Neural progenitor cell (in vitro differentiated cells): ENCODE measurements at regions not wholly inside any gene's neighbourhood (a gene's known extent, or its start where the extent isn't known, plus 50 kb on each side); places are given as distances from the start of the nearest gene placed in this dataset.
A peak's percentile ranks its signal among the peaks of the same experiment; 100 is the strongest.

Source experiments
- DNase-seq: peaks from one replicate; pipeline ENCODE4 v3.0.0-alpha.2; 2016; ENCODE audit warnings: low spot score
- H2AFZ ChIP-seq: fragments of 200-600 bp; sonication (generic); replicated peaks from 2 replicates; pipeline ENCODE4 v1.6.1; 2016; ENCODE audit warnings: antibody characterized with exemption
- H3F3A ChIP-seq: fragments of 200-600 bp; sonication (generic); 2 replicates; pipeline ENCODE4 v1.6.1; 2016; ENCODE audit warnings: antibody characterized with exemption, low read depth
- H3K27ac ChIP-seq: fragments of 200-600 bp; sonication (generic); 2 replicates; pipeline ENCODE4 v1.5.1; 2016; ENCODE audit warnings: mild to moderate bottlenecking
- H3K27me3 ChIP-seq: fragments of 200-600 bp; sonication (generic); 2 replicates; pipeline ENCODE4 v1.6.1; 2016; ENCODE audit warnings: mild to moderate bottlenecking, moderate library complexity
- H3K36me3 ChIP-seq: fragments of 200-600 bp; sonication (generic); 2 replicates; pipeline ENCODE4 v1.5.1; 2016
- H3K4me1 ChIP-seq: fragments of 200-600 bp; sonication (generic); 2 replicates; pipeline ENCODE4 v1.6.1; 2016; ENCODE audit warnings: mixed run types
- H3K4me2 ChIP-seq: fragments of 200-600 bp; sonication (generic); 2 replicates; pipeline ENCODE4 v1.6.1; 2016
- H3K4me3 ChIP-seq: fragments of 200-600 bp; sonication (generic); 2 replicates; pipeline ENCODE4 v1.5.1; 2016
- H3K79me2 ChIP-seq: fragments of 200-600 bp; sonication (generic); 2 replicates; pipeline ENCODE4 v1.6.1; 2016; ENCODE audit warnings: low read depth
- H3K9ac ChIP-seq: fragments of 200-600 bp; sonication (generic); 2 replicates; pipeline ENCODE4 v1.6.1; 2016
- H3K9me3 ChIP-seq: fragments of 200-600 bp; sonication (generic); 2 replicates; pipeline ENCODE4 v1.5.1; 2016; ENCODE audit warnings: low read depth
- H4K20me1 ChIP-seq: fragments of 200-600 bp; sonication (generic); 2 replicates; pipeline ENCODE4 v1.6.1; 2016; ENCODE audit warnings: low read depth
- H3K27ac Mint-ChIP-seq: 3 replicates; pipeline ENCODE4 v1.8.0; 2021; ENCODE audit warnings: mixed read lengths
- H3K27me3 Mint-ChIP-seq: 2 replicates; pipeline ENCODE4 v1.8.0; 2022; ENCODE audit warnings: low read depth, mild to moderate bottlenecking, inconsistent platforms, moderate library complexity, mixed read lengths; ENCODE audit not compliant: insufficient read depth
- H3K36me3 Mint-ChIP-seq: 3 replicates; pipeline ENCODE4 v1.8.0; 2021; ENCODE audit warnings: mixed read lengths
- H3K4me1 Mint-ChIP-seq: 3 replicates; pipeline ENCODE4 v1.8.0; 2021; ENCODE audit warnings: mixed read lengths
- H3K4me3 Mint-ChIP-seq: 3 replicates; pipeline ENCODE4 v1.8.0; 2021; ENCODE audit warnings: mild to moderate bottlenecking, moderate library complexity, mixed read lengths
- H3K9me3 Mint-ChIP-seq: 3 replicates; pipeline ENCODE4 v1.8.0; 2020; ENCODE audit warnings: mixed read lengths
- CTCF ChIP-seq: fragments of 200-600 bp; sonication (generic); IDR thresholded peaks from 2 replicates; pipeline ENCODE4 v1.5.1; 2017; ENCODE audit warnings: antibody characterized with exemption, mild to moderate bottlenecking
- EZH2 ChIP-seq: fragments of 200-600 bp; sonication (generic); IDR thresholded peaks from 2 replicates; pipeline ENCODE4 v1.6.1; 2017; ENCODE audit warnings: antibody characterized with exemption, mild to moderate bottlenecking, moderate library complexity
- EZH2phosphoT487 ChIP-seq: fragments of 200-600 bp; sonication (generic); IDR thresholded peaks from 2 replicates; pipeline ENCODE4 v1.6.1; 2017; ENCODE audit warnings: antibody characterized with exemption

DNA sequence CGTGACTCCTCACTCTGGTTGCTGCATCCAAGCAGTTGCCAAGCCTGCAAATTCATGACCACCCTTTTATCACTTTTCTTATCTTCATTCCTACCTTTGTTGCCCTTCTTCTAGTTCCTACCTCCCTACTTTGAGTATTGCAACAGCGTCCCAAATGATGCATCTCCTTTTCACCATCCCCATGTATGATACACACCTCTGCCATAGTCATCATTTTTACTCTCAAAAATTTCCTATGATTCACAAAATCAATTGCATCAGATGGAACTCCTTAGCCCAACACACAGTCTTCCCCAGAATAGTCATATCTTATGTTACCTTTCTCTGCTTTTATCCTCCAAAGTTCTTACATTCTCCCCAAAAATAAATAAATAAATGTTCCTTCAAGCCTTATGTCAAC, 262.6 kb downstream of the TBL1XR1 start:
- TF ChIP-seq EZH2phosphoT487: no peak
- TF ChIP-seq EZH2: no peak
- TF ChIP-seq CTCF: no peak
- H2AFZ ChIP-seq: no peak overlapping the region
- no peaks in the 10 kb centered on the region for H4K20me1 ChIP-seq
- H3K79me2 ChIP-seq: no peaks in the 10 kb centered on the region
- H3K9me3 Mint-ChIP-seq: peaks cover 2% of the 10 kb centered on the region
- no peak overlapping the region for H3K27ac ChIP-seq
- no peaks in the 10 kb centered on the region for H3K27me3 ChIP-seq
- no peaks in the 10 kb centered on the region for H3K27me3 Mint-ChIP-seq
- no peaks in the 10 kb centered on the region for H3K9me3 ChIP-seq
- no peak overlapping the region for H3K4me2 ChIP-seq
- no peak overlapping the region for H3K4me3 Mint-ChIP-seq
- DNase-seq: no peak
- no peaks in the 10 kb centered on the region for H3K36me3 Mint-ChIP-seq
- peaks cover 6% of the 10 kb centered on the region for H3K4me1 ChIP-seq
- no peak overlapping the region for H3K27ac Mint-ChIP-seq
- no peaks in the 10 kb centered on the region for H3K36me3 ChIP-seq
- no peak overlapping the region for H3K4me3 ChIP-seq
- no peak overlapping the region for H3K9ac ChIP-seq
- H3K4me1 Mint-ChIP-seq: no peaks in the 10 kb centered on the region
- H3F3A ChIP-seq: peaks cover 3% of the 10 kb centered on the region

DNA sequence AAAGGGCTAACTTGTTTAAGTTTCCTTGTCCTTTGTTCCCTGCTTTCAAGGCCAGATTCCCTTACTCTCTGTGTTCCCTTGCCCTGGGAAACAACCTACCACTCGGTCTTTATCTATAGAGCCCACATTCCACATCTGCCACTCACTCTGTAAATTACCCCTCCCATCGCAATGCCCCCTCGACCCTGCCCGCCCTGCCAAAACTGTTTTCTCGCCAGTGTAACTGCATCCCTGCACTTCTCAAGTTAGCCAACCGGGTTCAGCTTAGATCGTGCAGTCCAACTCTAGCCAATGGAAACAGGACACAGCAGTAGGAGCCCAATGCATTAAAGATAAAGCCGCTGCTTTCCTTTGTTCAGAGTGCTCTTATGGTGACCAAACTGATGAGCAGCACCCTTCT, 263.6 kb downstream of the TBL1XR1 start:
- H4K20me1 ChIP-seq: no peaks in the 10 kb centered on the region
- H3K9me3 Mint-ChIP-seq: peaks cover 2% of the 10 kb centered on the region

GRCh38 chr3:176932433-176932832, 264.8 kb downstream of the TBL1XR1 start:
- Mint-ChIP-seq H3K9me3 (peaks cover 2% of the 10 kb centered on the region), H3K4me1 (no peaks in the 10 kb centered on the region), H3K36me3 (no peaks in the 10 kb centered on the region), H3K4me3 (no peak overlapping the region), H3K27me3 (no peaks in the 10 kb centered on the region), H3K27ac (no peak overlapping the region)
- no peaks in the 10 kb centered on the region for H3K79me2 ChIP-seq
- no peaks in the 10 kb centered on the region for H4K20me1 ChIP-seq
- H3K9ac ChIP-seq: no peak overlapping the region
- H3K27ac ChIP-seq: no peak overlapping the region
- peaks cover 6% of the 10 kb centered on the region for H3K4me1 ChIP-seq
- TF ChIP-seq CTCF: no peak
- no peak for TF ChIP-seq EZH2phosphoT487
- TF ChIP-seq EZH2: no peak
- no peaks in the 10 kb centered on the region for H3K9me3 ChIP-seq
- no peaks in the 10 kb centered on the region for H3K27me3 ChIP-seq
- no peak overlapping the region for H2AFZ ChIP-seq
- H3K4me2 ChIP-seq: no peak overlapping the region
- H3K4me3 ChIP-seq: no peak overlapping the region
- no peak for DNase-seq
- H3K36me3 ChIP-seq: no peaks in the 10 kb centered on the region
- peaks cover 3% of the 10 kb centered on the region for H3F3A ChIP-seq

More for the DNA sequence above, 263.6 kb downstream of the TBL1XR1 start:
- H3K27ac ChIP-seq: no peak overlapping the region
- TF ChIP-seq CTCF: no peak
- no peak for TF ChIP-seq EZH2
- no peak for TF ChIP-seq EZH2phosphoT487
- H3K27me3 ChIP-seq: no peaks in the 10 kb centered on the region
- H3K4me3 ChIP-seq: no peak overlapping the region
- peaks cover 6% of the 10 kb centered on the region for H3K4me1 ChIP-seq
- H3K4me2 ChIP-seq: peak overlapping the region; percentile 8
- Mint-ChIP-seq H3K27me3 (no peaks in the 10 kb centered on the region), H3K4me1 (no peaks in the 10 kb centered on the region), H3K36me3 (no peaks in the 10 kb centered on the region), H3K27ac (no peak overlapping the region), H3K4me3 (no peak overlapping the region)
- H3F3A ChIP-seq: peaks cover 3% of the 10 kb centered on the region
- peak overlapping the region; percentile 65 for H2AFZ ChIP-seq
- no peaks in the 10 kb centered on the region for H3K36me3 ChIP-seq
- DNase-seq: peak; percentile 7
- no peak overlapping the region for H3K9ac ChIP-seq
- no peaks in the 10 kb centered on the region for H3K79me2 ChIP-seq
- H3K9me3 ChIP-seq: no peaks in the 10 kb centered on the region
